ENCODE measurements at regions not wholly inside any gene's neighbourhood (a gene's known extent, or its start where the extent isn't known, plus 50 kb on each side); places are given as distances from the start of the nearest gene placed in this dataset.

DNA sequence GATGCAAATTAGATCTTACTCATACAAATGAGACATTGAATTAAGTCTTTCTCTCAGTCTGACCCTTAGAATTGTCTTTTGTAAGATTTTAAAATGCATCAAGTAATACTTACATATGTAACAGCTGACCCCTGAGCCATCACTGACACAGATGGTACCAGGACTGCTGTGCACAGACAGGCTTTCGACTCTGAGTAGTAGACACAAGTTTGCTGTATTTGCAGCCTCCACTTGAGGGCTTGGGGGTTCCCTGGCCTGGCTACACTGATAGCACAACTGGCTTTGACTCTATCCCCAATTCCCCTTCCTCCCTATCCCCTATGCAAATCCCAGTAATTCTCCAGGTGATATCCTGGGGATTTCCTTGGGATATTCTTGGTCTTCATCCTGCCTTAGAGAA is 200.7 kb downstream of the RPIA start:
- H3K4me1 ChIP-seq = no peaks in the 10 kb centered on the region
- H3K9me3 ChIP-seq = no peaks in the 10 kb centered on the region
- no peak for TF ChIP-seq CTCF (IDR thresholded peaks at IDR 0.05)
- no peaks in the 10 kb centered on the region for H3K27me3 ChIP-seq
- ATAC-seq (no peak), DNase-seq (no peak)
- no peak overlapping the region for H3K27ac ChIP-seq
- intact Hi-C loops (cut with DNase I) = no loop called here
- H3K36me3 ChIP-seq = no peaks in the 10 kb centered on the region
- H3K4me3 ChIP-seq = no peak overlapping the region

DNA sequence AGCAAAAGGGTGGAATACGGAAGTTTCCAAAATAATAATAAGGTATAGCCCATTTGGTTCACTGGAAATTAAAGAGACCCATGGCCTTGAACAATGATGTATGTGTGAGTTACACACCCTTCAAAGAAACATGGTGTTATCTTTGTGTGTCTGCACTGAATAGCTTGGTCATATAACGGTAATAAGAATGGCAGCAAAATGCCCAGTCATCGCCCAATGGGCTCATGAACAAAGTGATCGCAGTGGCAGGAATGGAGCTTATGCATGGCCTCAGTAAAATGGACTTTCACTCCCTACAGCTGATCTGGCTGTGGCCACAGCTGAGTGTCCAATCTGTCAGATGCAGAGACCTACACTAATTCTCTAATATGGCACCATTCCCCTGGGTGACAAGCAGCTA is 201.3 kb downstream of the RPIA start:
- no peaks in the 10 kb centered on the region for H3K4me1 ChIP-seq
- DNase-seq (no peak), ATAC-seq (no peak)
- no peaks in the 10 kb centered on the region for H3K36me3 ChIP-seq
- intact Hi-C loops (cut with DNase I) = no loop called here
- H3K27me3 ChIP-seq = no peaks in the 10 kb centered on the region
- no peaks in the 10 kb centered on the region for H3K9me3 ChIP-seq
- no peak overlapping the region for H3K4me3 ChIP-seq
- TF ChIP-seq CTCF (IDR thresholded peaks at IDR 0.05) = no peak
- no peak overlapping the region for H3K27ac ChIP-seq

DNA sequence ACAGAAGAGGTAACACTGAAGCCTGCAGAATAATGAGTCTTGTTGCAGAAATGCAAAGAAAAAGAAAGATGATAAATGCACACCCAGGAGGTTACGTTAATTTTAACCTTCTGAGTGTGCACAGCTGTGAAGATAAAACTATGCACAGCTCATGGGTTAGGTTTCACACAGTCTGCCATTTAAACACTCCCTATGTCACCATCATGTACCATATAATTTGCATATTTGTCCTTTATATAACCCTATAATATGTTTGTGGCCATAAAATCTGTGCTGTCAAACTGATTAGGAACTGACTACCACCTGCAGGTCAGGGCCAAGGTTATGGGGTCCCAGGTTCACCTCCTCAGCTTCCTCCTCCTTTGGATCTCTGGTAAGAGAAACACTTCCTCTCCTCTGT is 205.5 kb downstream of the RPIA start:
- peaks cover 0 to 3% of the 10 kb centered on the region in 2 donors for H3K27me3 ChIP-seq
- intact Hi-C loops (cut with DNase I) = no loop called here
- no peak for ATAC-seq

DNA sequence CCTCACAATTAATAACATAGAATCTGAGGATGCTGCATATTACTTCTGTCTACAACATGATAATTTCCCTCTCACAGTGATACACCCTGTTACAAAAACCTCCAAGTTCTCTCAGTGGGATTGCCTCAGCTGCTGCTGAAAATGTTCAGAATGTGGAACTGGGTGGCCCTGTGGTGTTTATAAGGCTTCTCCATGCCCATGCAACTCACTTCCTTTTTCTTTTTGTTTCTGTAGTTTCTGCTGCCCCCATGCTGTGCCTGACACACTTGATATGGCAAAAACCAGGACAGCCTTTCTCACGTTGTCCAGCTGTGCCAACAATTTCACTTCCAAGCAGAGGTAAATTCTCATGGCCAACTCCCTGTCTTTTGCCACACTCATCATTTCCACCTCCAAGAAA is 206.2 kb downstream of the RPIA start:
- DNase-seq (no peak), ATAC-seq (peak; percentile 23)
- TF ChIP-seq CTCF (IDR thresholded peaks at IDR 0.05) = no peak
- intact Hi-C loops (cut with DNase I) = no loop called here
- Histone ChIP-seq H3K4me1 (no peaks in the 10 kb centered on the region), H3K27me3 (peaks cover 0 to 3% of the 10 kb centered on the region in 2 donors), H3K9me3 (no peaks in the 10 kb centered on the region), H3K27ac (no peak overlapping the region), H3K36me3 (no peaks in the 10 kb centered on the region), H3K4me3 (no peak overlapping the region)

More for the DNA sequence above, 205.5 kb downstream of the RPIA start:
- no peaks in the 10 kb centered on the region for H3K4me1 ChIP-seq
- no peaks in the 10 kb centered on the region for H3K36me3 ChIP-seq
- TF ChIP-seq CTCF (IDR thresholded peaks at IDR 0.05) = no peak
- no peaks in the 10 kb centered on the region for H3K9me3 ChIP-seq
- no peak for DNase-seq
- no peak overlapping the region for H3K27ac ChIP-seq
- H3K4me3 ChIP-seq = no peak overlapping the region

DNA sequence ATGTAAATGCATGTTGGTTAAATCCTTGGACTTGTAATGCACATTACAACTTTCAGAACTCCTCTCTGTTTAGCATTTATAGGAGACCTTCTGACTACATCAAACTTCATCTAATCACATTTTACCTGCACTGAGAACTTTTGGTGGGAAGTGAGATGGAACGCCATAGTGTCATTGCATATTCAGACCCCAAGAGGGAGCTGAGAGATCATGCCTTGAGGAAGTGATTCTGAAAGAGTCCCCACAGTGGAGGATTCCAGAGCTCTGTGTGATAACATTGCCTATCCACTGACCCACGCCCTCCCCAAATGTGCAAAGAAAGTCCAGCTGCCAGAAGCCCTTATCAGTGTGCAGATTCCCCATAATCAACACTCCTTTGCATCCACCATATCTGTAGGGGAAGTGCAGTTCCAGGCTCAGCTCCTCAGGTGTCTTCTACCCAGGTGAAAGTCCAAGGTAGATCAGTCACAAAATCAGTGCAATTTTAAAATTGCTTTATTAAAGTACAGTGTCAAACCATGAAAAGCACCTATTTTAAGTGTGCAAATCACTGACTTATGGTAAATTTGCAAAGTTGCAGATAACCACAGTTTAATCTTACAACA is 212.4 kb downstream of the RPIA start:
- H3K9me3 ChIP-seq = no peaks in the 10 kb centered on the region
- no peaks in the 10 kb centered on the region for H3K36me3 ChIP-seq
- no peak overlapping the region for H3K27ac ChIP-seq
- H3K4me1 ChIP-seq = no peaks in the 10 kb centered on the region
- intact Hi-C loops (cut with DNase I) = no loop called here
- no peak overlapping the region for H3K4me3 ChIP-seq
- ATAC-seq (peak; percentile 83), DNase-seq (peak in 2 of 4 donors; percentile 11 to 54)
- H3K27me3 ChIP-seq = peaks cover 0 to 3% of the 10 kb centered on the region in 2 donors
- TF ChIP-seq CTCF (IDR thresholded peaks at IDR 0.05) = peak; percentile 54 to 57

Measured in left lung (tissue), 4 donors.